Adrenal gland (tissue), 5 donors: ENCODE measurements at regions not wholly inside any gene's neighbourhood (a gene's known extent, or its start where the extent isn't known, plus 50 kb on each side); places are given as distances from the start of the nearest gene placed in this dataset.

ENCODE experiments used
- CTCF ChIP-seq, 6 experiments: fragments of 450-650 bp in 4 of 6; fragments of 200-600 bp in 2 of 6; sonication (generic) in 1 of 6; IDR thresholded peaks; 1 replicate in 5 of 6; 2 replicates in 1 of 6; pipeline versions ENCODE4 v1.5.1 to v1.8.0; 2016 to 2021; ENCODE audit warnings: antibody characterized with exemption in 6 of 6, mild to moderate bottlenecking in 2 of 6, moderate library complexity in 1 of 6
- POLR2A ChIP-seq, 2 donors: fragments of 450-650 bp; IDR thresholded peaks; one replicate each; pipeline ENCODE4 v1.6.1; 2017; ENCODE audit warnings: antibody characterized with exemption in 2 of 2, mild to moderate bottlenecking in 2 of 2, moderate library complexity in 1 of 2
- donor health status: DM: no; HTN: no; CAD: no.

- no peak for TF ChIP-seq CTCF (IDR thresholded peaks at IDR 0.05)
- no peak for TF ChIP-seq POLR2A (IDR thresholded peaks at IDR 0.05)
These were observed 306.4 kb downstream of the CD83 start for GRCh38 chr6:14423955-14424354.
